Trophoblast cell (in vitro differentiated cells and primary cell): ENCODE measurements at regions not wholly inside any gene's neighbourhood (a gene's known extent, or its start where the extent isn't known, plus 50 kb on each side); places are given as distances from the start of the nearest gene placed in this dataset.
"Not testable (repeated sequence)": the region's sequence is repeated elsewhere in the genome, so short reads cannot be mapped to it uniquely, and the experiment has no call there.

Experiments
- DNase-seq, 2 donors: peaks; one replicate each; pipeline ENCODE4 v3.0.0-alpha.2; 2016
- H2AFZ ChIP-seq: 2 replicates; pipeline ENCODE4 v1.6.1; 2013; ENCODE audit warnings: low read length, moderate library complexity, mild to moderate bottlenecking; ENCODE audit not compliant: insufficient read depth, poor library complexity
- H2AK5ac ChIP-seq: 2 replicates; pipeline ENCODE4 v1.6.1; 2013; ENCODE audit warnings: mild to moderate bottlenecking, low read length
- H2BK120ac ChIP-seq: 2 replicates; pipeline ENCODE4 v1.6.1; 2013; ENCODE audit warnings: low read length, mild to moderate bottlenecking, moderate library complexity; ENCODE audit not compliant: insufficient read depth, poor library complexity
- H2BK12ac ChIP-seq: 2 replicates; pipeline ENCODE4 v1.6.1; 2013; ENCODE audit warnings: mild to moderate bottlenecking, low read length, moderate library complexity
- H2BK5ac ChIP-seq: 2 replicates; pipeline ENCODE4 v1.6.1; 2013; ENCODE audit warnings: low read length, low read depth, moderate library complexity, mild to moderate bottlenecking; ENCODE audit not compliant: poor library complexity
- H3K14ac ChIP-seq: 2 replicates; pipeline ENCODE4 v1.6.1; 2013; ENCODE audit warnings: mild to moderate bottlenecking, low read length
- H3K18ac ChIP-seq: 2 replicates; pipeline ENCODE4 v1.6.1; 2013; ENCODE audit warnings: mild to moderate bottlenecking, low read length
- H3K23ac ChIP-seq: 2 replicates; pipeline ENCODE4 v1.6.1; 2013; ENCODE audit warnings: low read length
- H3K27ac ChIP-seq: 2 replicates; pipeline ENCODE4 v1.5.1; 2013; ENCODE audit warnings: low read depth, mild to moderate bottlenecking, inconsistent platforms, low read length, moderate library complexity
- H3K27me3 ChIP-seq: 2 replicates; pipeline ENCODE4 v1.6.1; 2013; ENCODE audit warnings: inconsistent platforms, mild to moderate bottlenecking, low read length, moderate library complexity; ENCODE audit not compliant: insufficient read depth
- H3K36me3 ChIP-seq, 2 experiments: 1 replicate in 1 of 2; 2 replicates in 1 of 2; pipeline ENCODE4 v1.6.1; 2013; ENCODE audit warnings: low read length in 2 of 2, mild to moderate bottlenecking in 2 of 2, moderate library complexity in 1 of 2; ENCODE audit not compliant: insufficient read depth in 2 of 2, control insufficient read depth in 1 of 2
- H3K4ac ChIP-seq: 2 replicates; pipeline ENCODE4 v1.6.1; 2013; ENCODE audit warnings: low read depth, mild to moderate bottlenecking, low read length, moderate library complexity
- H3K4me1 ChIP-seq, 2 experiments: 1 replicate in 1 of 2; 2 replicates in 1 of 2; pipeline ENCODE4 v1.6.1; 2013; ENCODE audit warnings: low read length in 2 of 2, mild to moderate bottlenecking in 2 of 2, moderate library complexity in 1 of 2; ENCODE audit not compliant: insufficient read depth in 2 of 2, control insufficient read depth in 1 of 2
- H3K4me2 ChIP-seq: 2 replicates; pipeline ENCODE4 v1.6.1; 2013; ENCODE audit warnings: inconsistent platforms, mild to moderate bottlenecking, low read length, moderate library complexity
- H3K4me3 ChIP-seq: 2 replicates; pipeline ENCODE4 v1.5.1; 2013; ENCODE audit warnings: mild to moderate bottlenecking, low read depth, low read length, inconsistent platforms
- H3K79me1 ChIP-seq: one replicate; pipeline ENCODE4 v1.6.1; 2013; ENCODE audit warnings: low read length
- H3K79me2 ChIP-seq: 2 replicates; pipeline ENCODE4 v1.6.1; 2013; ENCODE audit warnings: low read length, mild to moderate bottlenecking; ENCODE audit not compliant: control insufficient read depth, insufficient read depth, poor library complexity
- H3K9ac ChIP-seq: 2 replicates; pipeline ENCODE4 v1.6.1; 2013; ENCODE audit warnings: mild to moderate bottlenecking, low read length
- H3K9me3 ChIP-seq: 2 replicates; pipeline ENCODE4 v1.6.1; 2013; ENCODE audit warnings: low read depth, mild to moderate bottlenecking, control low read depth, inconsistent platforms, low read length; ENCODE audit not compliant: insufficient read depth
- H4K12ac ChIP-seq: 2 replicates; pipeline ENCODE4 v1.6.1; 2013; ENCODE audit warnings: low read depth, mild to moderate bottlenecking, low read length, moderate library complexity
- H4K8ac ChIP-seq: 2 replicates; pipeline ENCODE4 v1.6.1; 2013; ENCODE audit warnings: low read depth, mild to moderate bottlenecking, low read length, moderate library complexity
- H4K91ac ChIP-seq: one replicate; pipeline ENCODE4 v1.6.1; 2013; ENCODE audit warnings: low read depth, mild to moderate bottlenecking, low read length, moderate library complexity
- WGBS: extraction: QIAGEN DNeasy Blood & Tissue Kit; methylation state at CpG from one replicate; pipeline ENCODE4 v1.1.7; 2013; ENCODE audit warnings: missing lambda C conversion rate; ENCODE audit not compliant: insufficient read length, insufficient coverage; ENCODE audit errors: extremely low coverage; 5-methylcytosine and 5-hydroxymethylcytosine counted together

DNA sequence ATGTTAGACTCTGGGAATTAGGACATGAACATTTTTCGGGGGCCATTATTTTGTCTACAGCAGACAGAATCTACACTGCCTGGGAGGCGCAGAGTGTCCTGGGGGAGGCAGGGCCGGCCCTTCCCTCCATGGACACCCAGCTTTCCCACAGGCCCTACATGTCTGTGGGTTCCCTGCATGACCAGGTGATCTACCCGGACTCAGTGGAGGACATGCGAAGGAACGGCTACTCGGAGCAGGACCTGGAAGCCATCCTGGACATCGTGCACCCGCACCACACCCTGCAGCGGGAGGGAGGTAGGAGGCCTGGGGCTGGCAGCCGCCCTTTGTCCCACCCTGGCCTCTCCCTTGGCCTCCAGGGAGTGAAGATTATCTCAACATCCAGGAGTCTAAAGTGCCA is 205.1 kb downstream of the CCT8L2 start:
- not testable (repeated sequence) for H2AFZ ChIP-seq

GRCh38 chr22:16387088-16387487 is 205.5 kb downstream of the CCT8L2 start:
- H3K79me1 ChIP-seq = no peaks in the 10 kb centered on the region
- no peak overlapping the region for H2AFZ ChIP-seq
- no peak overlapping the region for H3K18ac ChIP-seq
- no peaks in the 10 kb centered on the region for H3K27me3 ChIP-seq
- H2BK120ac ChIP-seq = no peak overlapping the region
- no peak overlapping the region for H2BK12ac ChIP-seq
- H3K4me1 ChIP-seq = no peaks in the 10 kb centered on the region
- H4K91ac ChIP-seq = no peak overlapping the region
- H3K14ac ChIP-seq = no peak overlapping the region
- no CpG with 5 or more reads among the region's 46 CpGs for WGBS
- DNase-seq = no peak
- no peak overlapping the region for H2AK5ac ChIP-seq
- H3K79me2 ChIP-seq = no peaks in the 10 kb centered on the region
- H3K4me2 ChIP-seq = no peak overlapping the region
- H3K4ac ChIP-seq = no peak overlapping the region
- no peaks in the 10 kb centered on the region for H3K36me3 ChIP-seq
- no peak overlapping the region for H3K23ac ChIP-seq
- H3K4me3 ChIP-seq = no peak overlapping the region
- no peak overlapping the region for H4K8ac ChIP-seq
- H4K12ac ChIP-seq = no peak overlapping the region
- no peak overlapping the region for H2BK5ac ChIP-seq
- peaks cover 15% of the 10 kb centered on the region for H3K9me3 ChIP-seq
- H3K9ac ChIP-seq = no peak overlapping the region
- H3K27ac ChIP-seq = no peak overlapping the region

More for the DNA sequence above, 205.1 kb downstream of the CCT8L2 start:
- H3K36me3 ChIP-seq, H3K18ac ChIP-seq, H2AK5ac ChIP-seq, H2BK120ac ChIP-seq, H3K23ac ChIP-seq, H2BK5ac ChIP-seq, H3K9ac ChIP-seq, H3K4me2 ChIP-seq, H3K79me2 ChIP-seq, H3K27me3 ChIP-seq, H3K14ac ChIP-seq, H4K12ac ChIP-seq, H3K79me1 ChIP-seq, DNase-seq, H3K4ac ChIP-seq, H2BK12ac ChIP-seq, H3K4me3 ChIP-seq, H3K4me1 ChIP-seq, H4K8ac ChIP-seq, H4K91ac ChIP-seq, H3K27ac ChIP-seq: not testable (repeated sequence)
- peaks cover 18% of the 10 kb centered on the region for H3K9me3 ChIP-seq
- no CpG with 5 or more reads among the region's 11 CpGs for WGBS

DNA sequence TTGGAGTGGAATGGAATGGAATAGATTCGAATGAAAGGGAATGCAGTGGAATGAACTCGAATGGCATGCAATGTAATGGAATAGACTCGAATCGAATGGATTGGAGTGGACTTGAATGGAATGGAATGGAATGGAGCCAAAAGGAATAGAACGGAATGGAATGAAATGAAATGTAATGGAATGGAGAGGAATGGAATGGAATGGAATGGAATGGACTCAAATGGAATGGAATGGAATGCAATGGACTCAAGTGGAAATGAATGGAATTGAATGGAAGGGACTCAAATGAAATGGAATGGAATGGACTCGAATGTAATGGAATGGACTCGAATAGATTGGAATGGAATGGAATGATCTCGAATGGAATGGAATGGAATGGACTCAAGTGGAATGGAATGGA is 231.3 kb downstream of the CCT8L2 start:
- not testable (repeated sequence) for H4K91ac ChIP-seq, H3K4me3 ChIP-seq, H3K79me1 ChIP-seq, H3K27ac ChIP-seq, H3K23ac ChIP-seq, H2BK5ac ChIP-seq, H4K12ac ChIP-seq, H3K9me3 ChIP-seq, H3K4me1 ChIP-seq, H3K4ac ChIP-seq, DNase-seq, H4K8ac ChIP-seq, H2AK5ac ChIP-seq, H3K4me2 ChIP-seq, H3K36me3 ChIP-seq, H2AFZ ChIP-seq, H3K14ac ChIP-seq, H2BK12ac ChIP-seq, H3K79me2 ChIP-seq, H3K27me3 ChIP-seq, H3K18ac ChIP-seq, H2BK120ac ChIP-seq, H3K9ac ChIP-seq
- no CpG with 5 or more reads among the region's 8 CpGs for WGBS

DNA sequence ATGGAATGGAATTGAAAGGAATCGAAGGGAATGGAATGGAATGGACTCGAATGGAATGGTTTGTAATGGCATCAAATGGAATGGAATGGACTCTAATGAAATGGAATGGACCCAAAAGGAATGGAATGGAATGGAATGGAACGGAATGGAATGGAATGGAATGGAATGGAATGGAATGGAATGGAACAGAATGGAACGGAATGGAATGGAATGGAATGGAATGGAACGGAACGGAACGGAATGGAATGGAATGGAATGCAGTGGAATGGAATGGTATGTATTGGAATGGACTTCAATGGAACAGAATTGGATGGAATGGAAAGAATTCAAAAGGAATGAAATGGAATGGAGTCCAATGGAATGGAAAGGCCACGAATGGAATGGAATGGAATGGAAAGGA is 240.0 kb downstream of the CCT8L2 start:
- H3K79me2 ChIP-seq, H3K4ac ChIP-seq, H3K9ac ChIP-seq, H3K27ac ChIP-seq, H3K79me1 ChIP-seq, H2AFZ ChIP-seq, H4K8ac ChIP-seq, H2BK120ac ChIP-seq, DNase-seq, H2BK5ac ChIP-seq, H3K18ac ChIP-seq, H3K4me2 ChIP-seq, H3K27me3 ChIP-seq, H2AK5ac ChIP-seq, H4K12ac ChIP-seq, H4K91ac ChIP-seq, H3K4me1 ChIP-seq, H3K23ac ChIP-seq, H3K4me3 ChIP-seq, H3K9me3 ChIP-seq, H3K14ac ChIP-seq, H3K36me3 ChIP-seq, H2BK12ac ChIP-seq: not testable (repeated sequence)
- no CpG with 5 or more reads among the region's 8 CpGs for WGBS
